Colonic mucosa (tissue), 4 donors: ENCODE measurements at regions not wholly inside any gene's neighbourhood (a gene's known extent, or its start where the extent isn't known, plus 50 kb on each side); places are given as distances from the start of the nearest gene placed in this dataset.

Source experiments
- DNase-seq: peaks from one replicate; pipeline ENCODE4 v3.0.0-alpha.2; 2020
- H3K27ac ChIP-seq: fragments of 200-600 bp; one replicate; pipeline ENCODE4 v1.8.0; 2021
- H3K27me3 ChIP-seq: fragments of 200-600 bp; one replicate; pipeline ENCODE4 v1.8.0; 2021
- H3K36me3 ChIP-seq: fragments of 200-600 bp; one replicate; pipeline ENCODE4 v1.8.0; 2021
- H3K4me1 ChIP-seq: fragments of 200-600 bp; one replicate; pipeline ENCODE4 v1.8.0; 2021; ENCODE audit warnings: mild to moderate bottlenecking
- H3K4me3 ChIP-seq: fragments of 200-600 bp; one replicate; pipeline ENCODE4 v1.8.0; 2021
- H3K9ac ChIP-seq, 2 donors: one replicate each; pipeline ENCODE4 v1.7.0; 2013; ENCODE audit warnings: control low read depth in 2 of 2, low read depth in 2 of 2, low read length in 2 of 2
- H3K9me3 ChIP-seq: fragments of 200-600 bp; one replicate; pipeline ENCODE4 v1.8.0; 2021
- CTCF ChIP-seq: fragments of 200-600 bp; IDR thresholded peaks from one replicate; pipeline ENCODE4 v1.8.0; 2022; ENCODE audit warnings: antibody characterized with exemption, mild to moderate bottlenecking
- intact Hi-C: fragments of 100-400 bp; cut with DNase I; formaldehyde crosslinking; loops from one replicate; pipeline ENCODE4 v1.14.1; 2022
- donor health status: healthy.
- donor health status: DM: no; HTN: no; CAD: no.
- donor health status: DM: no; HTN: no; CAD: no.

DNA sequence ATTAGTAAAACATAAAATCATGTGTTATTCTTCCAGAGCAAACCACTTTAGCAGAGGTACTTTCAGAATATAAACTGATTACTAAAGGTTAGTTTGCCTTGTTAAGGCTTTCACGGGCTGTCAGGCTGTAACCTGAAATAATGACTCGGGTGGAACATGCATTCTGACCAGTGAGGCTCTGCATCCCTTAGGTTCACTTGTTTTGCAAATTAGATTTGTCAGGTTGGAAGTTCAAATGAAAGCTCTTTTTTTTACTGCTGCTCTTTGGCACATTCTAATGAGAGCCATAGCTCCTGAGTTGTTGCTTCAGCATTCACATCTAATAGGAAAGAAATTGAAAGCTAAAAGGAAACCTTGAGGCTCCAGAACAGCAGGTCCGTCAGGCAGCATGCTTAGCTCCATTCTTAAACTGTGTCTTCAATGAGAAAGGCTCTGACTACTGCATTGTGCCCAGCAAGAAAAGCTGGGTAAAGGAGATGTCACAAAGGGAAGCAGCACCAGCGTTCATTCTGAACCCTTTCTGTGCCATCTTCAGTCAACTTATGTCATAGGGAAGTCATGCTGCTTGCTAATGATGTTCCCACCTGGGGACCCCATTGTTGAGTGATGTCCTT lies 445.5 kb upstream of the FBXO33 start:
- DNase-seq = no peak
- Histone ChIP-seq H3K27me3 (no peaks in the 10 kb centered on the region), H3K27ac (no peak overlapping the region)

DNA sequence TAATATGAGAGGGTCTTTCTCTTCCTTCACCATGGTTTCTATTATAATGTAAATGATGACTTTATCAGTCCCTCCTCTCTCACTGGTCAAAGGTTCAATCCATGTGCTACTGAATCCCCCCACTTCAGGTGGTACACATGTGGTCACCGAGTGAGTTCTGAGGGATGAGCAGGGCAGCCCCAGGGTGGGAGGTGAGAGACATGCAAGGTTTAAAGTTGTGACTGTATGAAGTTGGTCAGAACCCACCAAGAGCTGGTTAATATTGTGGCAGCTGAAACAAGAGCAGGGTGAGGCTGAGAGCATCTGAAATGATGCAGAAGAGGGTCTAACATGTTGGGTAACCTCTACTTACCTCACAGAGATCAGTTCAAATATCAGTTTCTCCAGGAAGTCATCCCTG lies 444.7 kb upstream of the FBXO33 start:
- no peak for DNase-seq
- Histone ChIP-seq H3K4me3 (no peak overlapping the region), H3K27ac (no peak overlapping the region), H3K36me3 (no peaks in the 10 kb centered on the region), H3K27me3 (no peaks in the 10 kb centered on the region), H3K9me3 (no peaks in the 10 kb centered on the region), H3K4me1 (no peaks in the 10 kb centered on the region), H3K9ac (no peak overlapping the region)
- intact Hi-C loops = no loop called here
- TF ChIP-seq CTCF = no peak

More for the DNA sequence above, 445.5 kb upstream of the FBXO33 start:
- Histone ChIP-seq H3K4me3 (no peak overlapping the region), H3K4me1 (no peaks in the 10 kb centered on the region), H3K36me3 (no peaks in the 10 kb centered on the region), H3K9me3 (no peaks in the 10 kb centered on the region), H3K9ac (no peak overlapping the region)
- intact Hi-C loops = no loop called here
- no peak for TF ChIP-seq CTCF

- H3K27me3 ChIP-seq = no peaks in the 10 kb centered on the region
- H3K9ac ChIP-seq = no peak overlapping the region
- H3K9me3 ChIP-seq = no peaks in the 10 kb centered on the region
- no peaks in the 10 kb centered on the region for H3K36me3 ChIP-seq
- intact Hi-C loops = no loop called here
- no peaks in the 10 kb centered on the region for H3K4me1 ChIP-seq
- H3K27ac ChIP-seq = no peak overlapping the region
- no peak for TF ChIP-seq CTCF
- no peak for DNase-seq
- H3K4me3 ChIP-seq = no peak overlapping the region
Measured at GRCh38 chr14:39875028-39875427, 442.8 kb upstream of the FBXO33 start.

GRCh38 chr14:39873791-39874190 lies 441.6 kb upstream of the FBXO33 start:
- no peaks in the 10 kb centered on the region for H3K9me3 ChIP-seq
- DNase-seq = no peak
- no peak overlapping the region for H3K9ac ChIP-seq
- H3K27ac ChIP-seq = no peak overlapping the region
- intact Hi-C loops = no loop called here
- no peaks in the 10 kb centered on the region for H3K4me1 ChIP-seq
- no peaks in the 10 kb centered on the region for H3K27me3 ChIP-seq
- no peak for TF ChIP-seq CTCF
- no peaks in the 10 kb centered on the region for H3K36me3 ChIP-seq
- no peak overlapping the region for H3K4me3 ChIP-seq

- H3K9me3 ChIP-seq = no peaks in the 10 kb centered on the region
- TF ChIP-seq CTCF = no peak
- H3K27me3 ChIP-seq = no peaks in the 10 kb centered on the region
- no peaks in the 10 kb centered on the region for H3K36me3 ChIP-seq
- H3K9ac ChIP-seq = no peak overlapping the region
- no peaks in the 10 kb centered on the region for H3K4me1 ChIP-seq
- H3K27ac ChIP-seq = no peak overlapping the region
- no peak overlapping the region for H3K4me3 ChIP-seq
- intact Hi-C loops = no loop called here
- DNase-seq = no peak
Measured at GRCh38 chr14:39868949-39869348, 436.7 kb upstream of the FBXO33 start.
